Prostate gland (tissue), 2 donors: ENCODE measurements at regions not wholly inside any gene's neighbourhood (a gene's known extent, or its start where the extent isn't known, plus 50 kb on each side); places are given as distances from the start of the nearest gene placed in this dataset.

Source experiments
- DNase-seq: peaks from one replicate; pipeline ENCODE4 v3.0.0-alpha.2; 2019; ENCODE audit warnings: low spot score
- H3K27ac ChIP-seq, 2 donors: fragments of 200-600 bp; sonication (generic); 2 replicates each; pipeline ENCODE4 v1.5.1; 2017 to 2019
- H3K27me3 ChIP-seq: fragments of 200-600 bp; sonication (generic); replicated peaks from 2 replicates; pipeline ENCODE4 v1.5.1; 2019; ENCODE audit not compliant: insufficient read depth
- H3K36me3 ChIP-seq, 2 donors: fragments of 200-600 bp; sonication (generic); 1 replicate in 1 of 2; 2 replicates in 1 of 2; pipeline versions ENCODE4 v1.5.1 to v1.8.1; 2017 to 2019
- H3K4me1 ChIP-seq: fragments of 200-600 bp; sonication (generic); replicated peaks from 2 replicates; pipeline ENCODE4 v1.5.1; 2019
- H3K4me3 ChIP-seq, 2 donors: fragments of 200-600 bp; sonication (generic); 2 replicates each; pipeline ENCODE4 v1.5.1; 2017 to 2019
- H3K9me3 ChIP-seq: fragments of 200-600 bp; sonication (generic); 2 replicates; pipeline ENCODE4 v1.5.1; 2017
- CTCF ChIP-seq, 4 experiments: fragments of 200-600 bp in 2 of 4; fragments of 450-650 bp in 2 of 4; sonication (generic) in 2 of 4; IDR thresholded peaks; 1 replicate in 3 of 4; 2 replicates in 1 of 4; pipeline ENCODE4 v1.5.1; 2016 to 2019; ENCODE audit warnings: antibody characterized with exemption in 4 of 4, mild to moderate bottlenecking in 2 of 4, moderate library complexity in 2 of 4
- POLR2A ChIP-seq: fragments of 450-650 bp; IDR thresholded peaks from one replicate; pipeline ENCODE4 v1.6.1; 2016; ENCODE audit warnings: antibody characterized with exemption, mild to moderate bottlenecking
- POLR2AphosphoS5 ChIP-seq: sonication (generic); formaldehyde crosslinking; IDR thresholded peaks from one replicate; pipeline ENCODE4 v1.6.1; 2017; ENCODE audit warnings: antibody characterized with exemption
- WGBS: methylation state at CpG from one replicate; pipeline ENCODE4 v1.1.5; 2018; 5-methylcytosine and 5-hydroxymethylcytosine counted together
- intact Hi-C: fragments of 100-400 bp; cut with DNase I; formaldehyde crosslinking; loops from one replicate; pipeline ENCODE4 v1.14.2; 2022

DNA sequence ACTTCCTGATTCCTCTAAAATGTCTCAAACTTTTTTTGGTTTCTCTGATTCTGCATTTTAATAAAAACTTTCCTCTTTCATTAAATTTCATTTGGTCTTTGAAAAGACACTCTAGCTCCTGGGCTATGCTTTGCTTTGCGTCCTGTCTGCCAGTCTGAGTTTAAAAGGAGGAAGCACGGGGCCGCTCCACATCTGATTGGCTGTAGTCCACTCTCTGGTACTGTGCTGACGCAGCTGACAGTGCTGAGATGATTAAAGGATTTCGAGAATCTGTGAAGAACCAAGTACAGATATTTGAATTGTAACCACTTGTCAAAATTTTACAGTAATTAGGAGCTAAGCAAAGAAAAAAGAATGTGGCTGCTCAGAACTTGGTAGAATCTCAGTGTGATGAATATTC, 199.6 kb upstream of the HNMT start:
- 19% methylated on average over 5 of the region's 5 CpGs for WGBS

GRCh38 chr2:137769406-137769805, 194.9 kb upstream of the HNMT start:
- Histone ChIP-seq H3K27me3 (no peaks in the 10 kb centered on the region), H3K9me3 (no peaks in the 10 kb centered on the region), H3K4me3 (no peak overlapping the region), H3K27ac (no peak overlapping the region), H3K4me1 (no peaks in the 10 kb centered on the region), H3K36me3 (no peaks in the 10 kb centered on the region)
- 78% methylated on average over 1 of the region's 1 CpG for WGBS
- no peak for DNase-seq
- intact Hi-C loops: no loop called here
- TF ChIP-seq POLR2A (no peak), POLR2AphosphoS5 (no peak), CTCF (IDR thresholded peaks at IDR 0.05) (no peak)

More for the DNA sequence above, 199.6 kb upstream of the HNMT start:
- TF ChIP-seq POLR2A (no peak), POLR2AphosphoS5 (no peak), CTCF (IDR thresholded peaks at IDR 0.05) (no peak)
- no peak for DNase-seq
- no peaks in the 10 kb centered on the region for H3K4me1 ChIP-seq
- H3K4me3 ChIP-seq: no peak overlapping the region
- H3K9me3 ChIP-seq: no peaks in the 10 kb centered on the region
- H3K36me3 ChIP-seq: no peaks in the 10 kb centered on the region
- no peaks in the 10 kb centered on the region for H3K27me3 ChIP-seq
- intact Hi-C loops: no loop called here
- H3K27ac ChIP-seq: no peak overlapping the region

GRCh38 chr2:137770166-137770565, 194.1 kb upstream of the HNMT start:
- H3K36me3 ChIP-seq: no peaks in the 10 kb centered on the region
- H3K4me3 ChIP-seq: no peak overlapping the region
- WGBS: 97% methylated on average over 1 of the region's 1 CpG
- TF ChIP-seq CTCF (IDR thresholded peaks at IDR 0.05) (no peak), POLR2AphosphoS5 (no peak)
- H3K9me3 ChIP-seq: no peaks in the 10 kb centered on the region
- H3K4me1 ChIP-seq: no peaks in the 10 kb centered on the region
- H3K27me3 ChIP-seq: no peaks in the 10 kb centered on the region
- intact Hi-C loops: no loop called here
- no peak overlapping the region for H3K27ac ChIP-seq
- no peak for DNase-seq

DNA sequence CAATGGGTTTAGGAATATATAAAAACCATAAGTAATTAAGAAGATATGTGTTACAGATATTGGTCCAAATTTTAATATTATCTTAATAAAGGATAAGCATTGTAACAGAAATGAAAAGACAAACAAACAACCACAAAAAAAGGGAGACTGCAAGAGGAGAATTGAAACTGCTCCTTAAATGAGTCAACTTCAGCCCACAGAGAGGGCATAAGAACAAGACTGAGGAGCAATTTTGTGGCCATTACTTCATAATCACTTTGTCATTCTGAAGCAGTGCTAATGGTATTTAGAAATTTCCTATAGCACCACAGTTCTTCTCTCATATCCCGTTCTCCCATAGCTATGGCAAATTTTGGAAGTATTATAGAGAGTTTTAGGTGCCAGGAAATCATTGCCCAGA, 193.2 kb upstream of the HNMT start:
- no peak for TF ChIP-seq POLR2AphosphoS5
- TF ChIP-seq CTCF (IDR thresholded peaks at IDR 0.05): no peak
- TF ChIP-seq POLR2A: no peak
- H3K9me3 ChIP-seq: no peaks in the 10 kb centered on the region
- no peak overlapping the region for H3K27ac ChIP-seq
- no peaks in the 10 kb centered on the region for H3K36me3 ChIP-seq
- DNase-seq: no peak
- no peak overlapping the region for H3K4me3 ChIP-seq
- WGBS: 94% methylated on average over 1 of the region's 1 CpG
- no peaks in the 10 kb centered on the region for H3K27me3 ChIP-seq
- H3K4me1 ChIP-seq: no peaks in the 10 kb centered on the region
- intact Hi-C loops: no loop called here

GRCh38 chr2:137772451-137772850, 191.8 kb upstream of the HNMT start:
- Histone ChIP-seq H3K4me3 (no peak overlapping the region), H3K27me3 (no peaks in the 10 kb centered on the region), H3K4me1 (no peaks in the 10 kb centered on the region), H3K27ac (no peak overlapping the region), H3K9me3 (no peaks in the 10 kb centered on the region), H3K36me3 (no peaks in the 10 kb centered on the region)
- intact Hi-C loops: no loop called here
- WGBS: 83% methylated on average over 3 of the region's 3 CpGs
- TF ChIP-seq CTCF (IDR thresholded peaks at IDR 0.05) (no peak), POLR2A (no peak), POLR2AphosphoS5 (no peak)
- no peak for DNase-seq
